ENCODE measurements at regions not wholly inside any gene's neighbourhood (a gene's known extent, or its start where the extent isn't known, plus 50 kb on each side); places are given as distances from the start of the nearest gene placed in this dataset.

GRCh38 chr7:19491371-19491770 lies 217.5 kb downstream of the POLR1F start:
- no TSS peak for BruUV-seq (replicated peaks)
- Histone ChIP-seq H3K27me3 (ENCODE audit: control insufficient read depth, insufficient read depth, low read length) (no peaks in the 10 kb centered on the region), H3K56ac (ENCODE audit: extremely low read depth, insufficient read depth, low read length) (no peak overlapping the region), H3K9me3 (ENCODE audit: control insufficient read depth, insufficient read depth, low read length) (no peaks in the 10 kb centered on the region), H4K5ac (ENCODE audit: low read depth, low read length) (no peak overlapping the region), H3K18ac (ENCODE audit: low read depth, low read length) (no peak overlapping the region), H3K4ac (ENCODE audit: low read depth, low read length) (no peak overlapping the region), H2AK9ac (replicated peaks; ENCODE audit: low read depth, low read length, poor library complexity) (no peak overlapping the region), H3K9me1 (ENCODE audit: insufficient read depth, low read length) (no peaks in the 10 kb centered on the region), H2AFZ (replicated peaks; ENCODE audit: low read length, poor library complexity) (no peak overlapping the region), H4K8ac (ENCODE audit: low read depth in 2 of 2, low read length in 2 of 2) (no peak overlapping the region), H2BK20ac (ENCODE audit: low read depth, low read length) (no peak overlapping the region), H2BK15ac (ENCODE audit: low read depth, low read length) (no peak overlapping the region), H4K20me1 (ENCODE audit: insufficient read depth, low read length) (no peaks in the 10 kb centered on the region), H3K36me3 (ENCODE audit: control insufficient read depth, insufficient read depth, low read length) (no peaks in the 10 kb centered on the region), H3K14ac (replicated peaks; ENCODE audit: low read depth, low read length) (no peak overlapping the region), H3K27ac (ENCODE audit: insufficient read depth, low read length) (no peak overlapping the region), H3K4me2 (ENCODE audit: low read depth, low read length) (no peak overlapping the region), H3K4me3 (ENCODE audit: insufficient read depth, low read depth, low read length) (no peak overlapping the region), H2AK5ac (ENCODE audit: low read depth, low read length) (no peak overlapping the region), H2BK120ac (ENCODE audit: low read depth, low read length) (no peak overlapping the region), H4K91ac (ENCODE audit: insufficient read depth, low read depth, low read length) (no peak overlapping the region), H3K9ac (ENCODE audit: low read depth, low read length) (no peak overlapping the region; the same call in 1 of the 2 replicates), H3K79me1 (ENCODE audit: low read depth in 1 of 2, low read length in 2 of 2) (no peaks in the 10 kb centered on the region), H3K4me1 (ENCODE audit: control insufficient read depth, insufficient read depth, low read length) (no peaks in the 10 kb centered on the region), H3K23ac (ENCODE audit: low read depth, low read length) (no peak overlapping the region), H2BK5ac (ENCODE audit: low read depth, low read length, poor library complexity, severe bottlenecking) (no peak overlapping the region)
- ChIA-PET CTCF (interaction anchor here (0.6 to 1.5 kb wide), 6 partner anchors 20 to 433 kb away, joined by 3 to 6 read pairs (median 5); no protein-coding TSS in a partner anchor), POLR2A (ENCODE audit: unreplicated experiment) (interaction anchor here (0.6 kb wide), 1 partner anchor 890 kb away, joined by 5 read pairs; no protein-coding TSS in a partner anchor)
- WGBS, 2 experiments (ENCODE audit: extremely low coverage in 2 of 2, insufficient read length in 1 of 2): no CpG with 5 or more reads among the region's 5 CpGs
- intact Hi-C loops (cut with micrococcal nuclease): loop anchor here (2.0 to 10.0 kb wide), 2 partner anchors 173 to 375 kb away; partner anchors contain the start of gene TWIST1
- dilution Hi-C loops (cut with HindIII; ENCODE audit: low sequenced_read_pairs, unreplicated experiment): no loop called here
- DNase-seq (no peak), ATAC-seq (ENCODE audit: low read depth) (no peak)
- in situ Hi-C loops (cut with MboI; ENCODE audit: low sequenced_read_pairs): no loop called here
- TF ChIP-seq RAD21 (IDR thresholded peaks at IDR 0.05; ENCODE audit: low read length): no peak
- TF ChIP-seq POLR2A (IDR thresholded peaks at IDR 0.05; ENCODE audit: low read depth, low read length): no peak
- no peak for TF ChIP-seq CTCF (conservative IDR thresholded peaks at IDR 0.05; ENCODE audit: low read depth, low read length)
- no peak for TF ChIP-seq CHD1 (IDR thresholded peaks at IDR 0.05; ENCODE audit: low read depth, low read length)
- TF ChIP-seq CEBPB (IDR thresholded peaks at IDR 0.05; ENCODE audit: low read depth, low read length): no peak
- TF ChIP-seq MAZ (IDR thresholded peaks at IDR 0.05; ENCODE audit: borderline replicate concordance, low read depth, low read length): no peak
- TF ChIP-seq BHLHE40 (IDR thresholded peaks at IDR 0.05; ENCODE audit: low read depth, low read length): no peak
- TF ChIP-seq RCOR1 (IDR thresholded peaks at IDR 0.05; ENCODE audit: insufficient replicate concordance, low read length): no peak
- TF ChIP-seq SMC3 (IDR thresholded peaks at IDR 0.05; ENCODE audit: low read depth, low read length): no peak
